Activated T-helper 2 cell treated with anti-CD3 and anti-CD28 coated beads, Interferon-gamma antibody, Interleukin-2, Interleukin-4, amounts not matched to agents 10 μg/mL and 5 μg/mL and 100 μg/mL, durations not matched to agents 14 hours and 24 hours and 36 hours (primary cell): ENCODE measurements at regions not wholly inside any gene's neighbourhood (a gene's known extent, or its start where the extent isn't known, plus 50 kb on each side); places are given as distances from the start of the nearest gene placed in this dataset.
"Not testable (repeated sequence)": the region's sequence is repeated elsewhere in the genome, so short reads cannot be mapped to it uniquely, and the experiment has no call there.

Experiments
- DNase-seq: peaks from one replicate; pipeline ENCODE4 v3.0.0; 2021; ENCODE audit warnings: low spot score
- H3K27ac Mint-ChIP-seq: one replicate; pipeline ENCODE4 v1.8.0; 2021; ENCODE audit warnings: mixed read lengths
- H3K27me3 Mint-ChIP-seq: one replicate; pipeline ENCODE4 v1.8.0; 2021; ENCODE audit warnings: low read depth, mixed read lengths
- H3K36me3 Mint-ChIP-seq: one replicate; pipeline ENCODE4 v1.8.0; 2021; ENCODE audit warnings: low read depth, mixed read lengths
- H3K4me1 Mint-ChIP-seq: one replicate; pipeline ENCODE4 v1.8.0; 2021; ENCODE audit warnings: low read depth, mixed read lengths
- H3K4me3 Mint-ChIP-seq: one replicate; pipeline ENCODE4 v1.8.0; 2021; ENCODE audit warnings: low read depth, mild to moderate bottlenecking, moderate library complexity, mixed read lengths
- H3K9me3 Mint-ChIP-seq: one replicate; pipeline ENCODE4 v1.8.0; 2021; ENCODE audit warnings: mixed read lengths
- intact Hi-C: fragments of 100-400 bp; cut with micrococcal nuclease; formaldehyde crosslinking; loops from one replicate; pipeline ENCODE4 v1.15.1; 2023

- Mint-ChIP-seq H3K36me3 (no peaks in the 10 kb centered on the region), H3K4me3 (no peak overlapping the region), H3K27ac (no peak overlapping the region), H3K27me3 (no peaks in the 10 kb centered on the region), H3K9me3 (no peaks in the 10 kb centered on the region), H3K4me1 (no peaks in the 10 kb centered on the region)
- intact Hi-C loops: no loop called here
- no peak for DNase-seq
Observed at GRCh38 chrY:20042993-20043392, 298.5 kb upstream of the KDM5D start.

GRCh38 chrY:20025676-20026075 lies 281.1 kb upstream of the KDM5D start:
- Mint-ChIP-seq H3K36me3 (no peaks in the 10 kb centered on the region), H3K9me3 (no peaks in the 10 kb centered on the region), H3K4me1 (no peaks in the 10 kb centered on the region), H3K4me3 (no peak overlapping the region), H3K27ac (no peak overlapping the region), H3K27me3 (no peaks in the 10 kb centered on the region)
- intact Hi-C loops: no loop called here
- no peak for DNase-seq

- H3K27me3 Mint-ChIP-seq, H3K4me3 Mint-ChIP-seq, H3K4me1 Mint-ChIP-seq, DNase-seq, H3K36me3 Mint-ChIP-seq, H3K9me3 Mint-ChIP-seq, H3K27ac Mint-ChIP-seq, intact Hi-C loops: not testable (repeated sequence)
Observed at GRCh38 chrY:19993410-19993809, 248.9 kb upstream of the KDM5D start.

GRCh38 chrY:19973012-19973411 lies 228.5 kb upstream of the KDM5D start:
- no peak overlapping the region for H3K4me3 Mint-ChIP-seq
- peaks cover 2% of the 10 kb centered on the region for H3K27me3 Mint-ChIP-seq
- no peaks in the 10 kb centered on the region for H3K9me3 Mint-ChIP-seq
- no peak for DNase-seq
- no peaks in the 10 kb centered on the region for H3K36me3 Mint-ChIP-seq
- no peaks in the 10 kb centered on the region for H3K4me1 Mint-ChIP-seq
- intact Hi-C loops: no loop called here
- no peak overlapping the region for H3K27ac Mint-ChIP-seq

GRCh38 chrY:19947702-19948101 lies 203.2 kb upstream of the KDM5D start:
- Mint-ChIP-seq H3K27ac (no peak overlapping the region), H3K4me3 (no peak overlapping the region), H3K27me3 (no peaks in the 10 kb centered on the region), H3K4me1 (no peaks in the 10 kb centered on the region), H3K36me3 (no peaks in the 10 kb centered on the region), H3K9me3 (no peaks in the 10 kb centered on the region)
- intact Hi-C loops: no loop called here
- no peak for DNase-seq

GRCh38 chrY:19899011-19899410 lies 154.5 kb upstream of the KDM5D start:
- no peak for DNase-seq
- Mint-ChIP-seq H3K4me1 (no peaks in the 10 kb centered on the region), H3K36me3 (no peaks in the 10 kb centered on the region), H3K4me3 (no peak overlapping the region), H3K27me3 (peaks cover 2% of the 10 kb centered on the region), H3K27ac (no peak overlapping the region), H3K9me3 (no peaks in the 10 kb centered on the region)
- intact Hi-C loops: no loop called here

- peaks cover 4% of the 10 kb centered on the region for H3K27me3 Mint-ChIP-seq
- H3K27ac Mint-ChIP-seq: no peak overlapping the region
- intact Hi-C loops: no loop called here
- no peaks in the 10 kb centered on the region for H3K36me3 Mint-ChIP-seq
- H3K9me3 Mint-ChIP-seq: no peaks in the 10 kb centered on the region
- H3K4me1 Mint-ChIP-seq: no peaks in the 10 kb centered on the region
- DNase-seq: no peak
- H3K4me3 Mint-ChIP-seq: no peak overlapping the region
Observed at GRCh38 chrY:19892076-19892964, 147.8 kb upstream of the KDM5D start.

- Mint-ChIP-seq H3K4me1 (no peaks in the 10 kb centered on the region), H3K9me3 (no peaks in the 10 kb centered on the region)
- DNase-seq: no peak
Observed at GRCh38 chrY:19882145-19882544, 137.6 kb upstream of the KDM5D start.

GRCh38 chrY:19869715-19870114 lies 125.2 kb upstream of the KDM5D start:
- Mint-ChIP-seq H3K27me3 (no peaks in the 10 kb centered on the region), H3K27ac (no peak overlapping the region), H3K9me3 (no peaks in the 10 kb centered on the region), H3K36me3 (no peaks in the 10 kb centered on the region), H3K4me3 (peak overlapping the region; percentile 15), H3K4me1 (no peaks in the 10 kb centered on the region)
- DNase-seq: no peak
- intact Hi-C loops: no loop called here

More at GRCh38 chrY:19882145-19882544, 137.6 kb upstream of the KDM5D start:
- intact Hi-C loops: no loop called here
- Mint-ChIP-seq H3K36me3 (no peaks in the 10 kb centered on the region), H3K4me3 (no peak overlapping the region), H3K27me3 (no peaks in the 10 kb centered on the region), H3K27ac (no peak overlapping the region)

GRCh38 chrY:19869281-19869680 lies 124.8 kb upstream of the KDM5D start:
- H3K4me3 Mint-ChIP-seq: peak overlapping the region; percentile 15
- no peaks in the 10 kb centered on the region for H3K9me3 Mint-ChIP-seq
- intact Hi-C loops: no loop called here
- H3K4me1 Mint-ChIP-seq: no peaks in the 10 kb centered on the region
- H3K27ac Mint-ChIP-seq: no peak overlapping the region
- no peak for DNase-seq
- no peaks in the 10 kb centered on the region for H3K36me3 Mint-ChIP-seq
- no peaks in the 10 kb centered on the region for H3K27me3 Mint-ChIP-seq

GRCh38 chrY:19868647-19869046 lies 124.1 kb upstream of the KDM5D start:
- intact Hi-C loops: no loop called here
- H3K4me3 Mint-ChIP-seq: no peak overlapping the region
- no peak overlapping the region for H3K27ac Mint-ChIP-seq
- no peaks in the 10 kb centered on the region for H3K9me3 Mint-ChIP-seq
- no peaks in the 10 kb centered on the region for H3K27me3 Mint-ChIP-seq
- H3K4me1 Mint-ChIP-seq: no peaks in the 10 kb centered on the region
- H3K36me3 Mint-ChIP-seq: no peaks in the 10 kb centered on the region
- no peak for DNase-seq

- peaks cover 10% of the 10 kb centered on the region for H3K4me1 Mint-ChIP-seq
- no peaks in the 10 kb centered on the region for H3K27me3 Mint-ChIP-seq
- H3K4me3 Mint-ChIP-seq: no peak overlapping the region
- no peak overlapping the region for H3K27ac Mint-ChIP-seq
- intact Hi-C loops: no loop called here
- H3K36me3 Mint-ChIP-seq: peaks cover 8% of the 10 kb centered on the region
- peaks cover 15% of the 10 kb centered on the region for H3K9me3 Mint-ChIP-seq
- DNase-seq: no peak
Observed at GRCh38 chrY:19856474-19857135, 112.1 kb upstream of the KDM5D start.

GRCh38 chrY:19842972-19843371 lies 98.4 kb upstream of the KDM5D start:
- intact Hi-C loops: loop anchor here (10.0 kb wide), 1 partner anchor 58 kb away; no protein-coding TSS in a partner anchor
- Mint-ChIP-seq H3K4me3 (no peak overlapping the region), H3K36me3 (no peaks in the 10 kb centered on the region), H3K27me3 (no peaks in the 10 kb centered on the region), H3K4me1 (no peaks in the 10 kb centered on the region), H3K27ac (no peak overlapping the region), H3K9me3 (peaks cover under 1% of the 10 kb centered on the region)
- DNase-seq: no peak
